ENCODE measurements at regions not wholly inside any gene's neighbourhood (a gene's known extent, or its start where the extent isn't known, plus 50 kb on each side); places are given as distances from the start of the nearest gene placed in this dataset.

DNA sequence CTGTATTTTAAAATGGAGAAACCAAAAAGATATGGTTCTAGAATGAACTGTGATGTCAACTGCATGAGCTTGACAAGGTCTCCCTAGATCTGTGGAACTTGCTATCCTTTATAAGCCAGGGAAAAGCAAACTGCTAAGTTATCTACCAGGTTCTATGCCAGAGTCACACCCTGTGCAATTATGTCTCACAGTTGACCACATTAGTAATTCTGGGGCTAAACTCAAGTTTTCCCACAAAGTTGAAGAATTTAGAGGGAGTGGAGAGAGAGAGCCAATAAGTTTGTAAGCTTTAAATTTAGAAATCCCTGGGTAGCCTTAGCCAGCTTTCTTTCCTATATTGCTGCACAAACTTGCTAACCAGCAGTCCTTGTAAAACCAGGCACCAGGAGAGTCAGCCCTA lies 407.0 kb upstream of the SASH1 start:
- Histone ChIP-seq H3K9me3 (no peaks in the 10 kb centered on the region), H3K4me1 (no peaks in the 10 kb centered on the region), H3K36me3 (replicated peaks in 1 of 2; ENCODE audit: insufficient read depth in 1 of 2, low read depth in 2 of 2) (no peaks in the 10 kb centered on the region), H3K27ac (no peak overlapping the region), H3K4me3 (no peak overlapping the region), H3K27me3 (no peaks in the 10 kb centered on the region)
- TF ChIP-seq, protein P1, sequence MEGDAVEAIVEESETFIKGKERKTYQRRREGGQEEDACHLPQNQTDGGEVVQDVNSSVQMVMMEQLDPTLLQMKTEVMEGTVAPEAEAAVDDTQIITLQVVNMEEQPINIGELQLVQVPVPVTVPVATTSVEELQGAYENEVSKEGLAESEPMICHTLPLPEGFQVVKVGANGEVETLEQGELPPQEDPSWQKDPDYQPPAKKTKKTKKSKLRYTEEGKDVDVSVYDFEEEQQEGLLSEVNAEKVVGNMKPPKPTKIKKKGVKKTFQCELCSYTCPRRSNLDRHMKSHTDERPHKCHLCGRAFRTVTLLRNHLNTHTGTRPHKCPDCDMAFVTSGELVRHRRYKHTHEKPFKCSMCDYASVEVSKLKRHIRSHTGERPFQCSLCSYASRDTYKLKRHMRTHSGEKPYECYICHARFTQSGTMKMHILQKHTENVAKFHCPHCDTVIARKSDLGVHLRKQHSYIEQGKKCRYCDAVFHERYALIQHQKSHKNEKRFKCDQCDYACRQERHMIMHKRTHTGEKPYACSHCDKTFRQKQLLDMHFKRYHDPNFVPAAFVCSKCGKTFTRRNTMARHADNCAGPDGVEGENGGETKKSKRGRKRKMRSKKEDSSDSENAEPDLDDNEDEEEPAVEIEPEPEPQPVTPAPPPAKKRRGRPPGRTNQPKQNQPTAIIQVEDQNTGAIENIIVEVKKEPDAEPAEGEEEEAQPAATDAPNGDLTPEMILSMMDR (IDR thresholded peaks at IDR 0.05), result no peak
- no peak for TF ChIP-seq POLR2A (IDR thresholded peaks at IDR 0.05)
- intact Hi-C loops (cut with DNase I), result no loop called here
- DNase-seq (no peak), ATAC-seq (no peak)

DNA sequence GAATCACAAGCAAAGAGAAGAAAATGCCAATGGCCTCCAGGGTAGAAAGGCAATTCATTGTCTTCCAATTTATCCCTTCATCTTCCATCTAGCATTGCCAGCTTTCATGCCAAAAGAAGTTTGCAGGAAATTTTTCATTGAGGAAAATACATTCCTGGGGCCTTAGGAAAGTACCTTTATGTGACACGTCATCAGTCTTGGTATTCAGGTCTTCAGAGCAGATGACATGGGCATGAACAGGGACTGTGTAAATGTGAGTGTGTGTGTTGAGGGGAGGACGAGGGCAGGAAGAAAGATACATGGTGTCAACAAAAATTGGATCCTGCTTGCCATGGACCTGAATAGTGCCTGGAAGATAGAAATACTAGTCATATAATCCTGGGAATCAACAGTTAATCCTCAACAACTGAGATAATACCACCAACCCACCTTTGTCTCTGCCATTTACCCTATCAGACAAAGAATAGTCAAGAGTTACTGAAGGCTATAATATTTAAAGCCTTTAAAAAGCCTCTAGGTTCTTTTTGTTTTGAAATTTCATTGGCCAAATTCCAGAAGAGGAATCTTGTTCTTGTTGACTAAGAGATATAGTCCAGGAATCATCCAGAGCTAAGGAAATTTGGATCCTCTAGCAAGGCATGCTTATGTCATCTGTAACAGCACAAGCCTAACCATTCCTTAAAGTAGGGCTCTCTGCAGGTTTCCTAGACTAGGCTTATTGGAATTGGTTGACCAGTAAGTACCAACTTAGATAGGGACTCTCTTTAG lies 405.8 kb upstream of the SASH1 start:
- Histone ChIP-seq H3K9me3 (no peaks in the 10 kb centered on the region), H3K4me3 (no peak overlapping the region), H3K4me1 (no peaks in the 10 kb centered on the region), H3K36me3 (replicated peaks in 1 of 2; ENCODE audit: insufficient read depth in 1 of 2, low read depth in 2 of 2) (no peaks in the 10 kb centered on the region), H3K27me3 (no peaks in the 10 kb centered on the region), H3K27ac (no peak overlapping the region)
- intact Hi-C loops (cut with DNase I), result no loop called here
- TF ChIP-seq, protein P1 (IDR thresholded peaks at IDR 0.05), result no peak
- no peak for TF ChIP-seq POLR2A (IDR thresholded peaks at IDR 0.05)
- no peak for ATAC-seq
- DNase-seq, result no peak
- 58 to 78% methylated on average over 2 of the region's 2 CpGs for WGBS, 2 donors

DNA sequence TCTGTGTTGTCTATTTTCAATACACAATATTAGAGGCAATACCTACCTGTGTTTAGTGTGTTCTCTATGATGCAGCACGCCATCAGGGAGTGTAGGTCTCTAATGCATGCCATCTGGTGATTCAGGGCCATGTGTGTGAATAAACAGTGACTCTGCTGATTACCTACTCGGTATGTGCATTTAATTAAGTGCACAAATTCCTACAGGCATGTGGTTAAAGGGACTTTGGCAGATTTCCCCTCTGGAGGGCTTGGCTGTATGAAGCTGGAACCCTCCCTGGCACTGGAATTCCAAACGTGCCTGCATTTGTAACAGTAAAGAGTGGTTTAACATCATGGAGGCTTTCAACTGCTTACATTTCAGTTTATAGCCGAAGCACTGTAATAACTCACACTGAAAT lies 401.5 kb upstream of the SASH1 start:
- intact Hi-C loops (cut with DNase I), result no loop called here
- DNase-seq (no peak), ATAC-seq (no peak)

DNA sequence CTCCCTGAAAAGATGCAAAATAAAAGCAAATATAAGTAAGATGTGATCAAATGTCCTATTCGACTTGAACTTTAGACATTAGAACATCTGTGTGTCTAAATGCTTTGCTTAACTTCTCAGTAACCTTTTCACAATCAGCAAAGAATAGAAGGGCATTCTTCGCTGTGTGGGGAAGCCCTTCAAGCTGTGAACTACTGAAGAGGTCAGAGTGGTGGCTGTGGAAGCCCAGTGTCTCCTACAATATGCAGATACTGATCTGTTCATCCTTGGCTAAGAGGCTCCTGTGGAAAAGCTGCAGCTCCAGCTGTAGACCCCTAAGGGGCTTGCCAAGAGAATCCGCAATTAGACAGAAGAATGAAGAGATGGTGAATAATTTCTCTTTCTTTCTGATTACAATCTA lies 400.3 kb upstream of the SASH1 start:
- H3K4me3 ChIP-seq, result no peak overlapping the region
- no peaks in the 10 kb centered on the region for H3K27me3 ChIP-seq
- ATAC-seq, result no peak
- no peaks in the 10 kb centered on the region for H3K4me1 ChIP-seq
- intact Hi-C loops (cut with DNase I), result no loop called here
- H3K27ac ChIP-seq, result no peak overlapping the region
- no peak for DNase-seq
- no peaks in the 10 kb centered on the region for H3K9me3 ChIP-seq
- no peaks in the 10 kb centered on the region for H3K36me3 ChIP-seq (replicated peaks in 1 of 2; ENCODE audit: insufficient read depth in 1 of 2, low read depth in 2 of 2)
- 42 to 57% methylated on average over 3 of the region's 3 CpGs for WGBS, 2 donors
- TF ChIP-seq, protein P1 (IDR thresholded peaks at IDR 0.05), result no peak
- TF ChIP-seq POLR2A (IDR thresholded peaks at IDR 0.05), result no peak

More for the DNA sequence above, 401.5 kb upstream of the SASH1 start:
- no peaks in the 10 kb centered on the region for H3K27me3 ChIP-seq
- no peak for TF ChIP-seq POLR2A (IDR thresholded peaks at IDR 0.05)
- TF ChIP-seq, protein P1 (IDR thresholded peaks at IDR 0.05), result no peak
- H3K36me3 ChIP-seq (replicated peaks in 1 of 2; ENCODE audit: insufficient read depth in 1 of 2, low read depth in 2 of 2), result no peaks in the 10 kb centered on the region
- H3K4me3 ChIP-seq, result no peak overlapping the region
- WGBS, 2 donors, result 32 to 34% methylated on average over 4 of the region's 4 CpGs
- H3K27ac ChIP-seq, result no peak overlapping the region
- no peaks in the 10 kb centered on the region for H3K9me3 ChIP-seq
- no peaks in the 10 kb centered on the region for H3K4me1 ChIP-seq

DNA sequence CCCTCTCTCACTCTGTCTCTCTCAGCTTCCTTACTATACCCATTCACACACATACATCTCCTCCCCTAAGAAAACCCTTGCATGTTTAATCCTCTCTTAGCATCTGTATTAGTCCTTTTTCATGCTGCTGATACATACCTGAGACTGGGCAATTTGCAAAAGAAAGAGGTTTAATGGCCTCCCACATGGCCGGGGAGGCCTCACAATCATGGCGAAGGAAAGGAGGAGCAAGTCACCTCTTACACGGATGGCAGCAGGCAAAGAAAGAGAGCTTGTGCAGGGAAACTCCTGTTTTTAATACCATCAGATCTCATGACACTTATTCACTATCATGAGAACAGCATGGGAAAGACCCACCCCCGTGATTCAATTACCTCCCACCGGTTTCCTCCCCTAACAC lies 398.5 kb upstream of the SASH1 start:
- H3K9me3 ChIP-seq, result no peaks in the 10 kb centered on the region
- H3K36me3 ChIP-seq (replicated peaks in 1 of 2; ENCODE audit: insufficient read depth in 1 of 2, low read depth in 2 of 2), result no peaks in the 10 kb centered on the region
- DNase-seq, result no peak
- H3K27ac ChIP-seq, result no peak overlapping the region
- TF ChIP-seq, protein P1 (IDR thresholded peaks at IDR 0.05), result no peak
- no peak for TF ChIP-seq POLR2A (IDR thresholded peaks at IDR 0.05)
- ATAC-seq, result no peak
- H3K4me1 ChIP-seq, result no peaks in the 10 kb centered on the region
- intact Hi-C loops (cut with DNase I), result no loop called here
- no peaks in the 10 kb centered on the region for H3K27me3 ChIP-seq
- 74 to 81% methylated on average over 5 of the region's 5 CpGs for WGBS, 2 donors
- no peak overlapping the region for H3K4me3 ChIP-seq

Measured in body of pancreas (tissue), 4 donors.